NCI-H146 treated with DMSO at 0.1 percent for 48 hours (cell line): ENCODE measurements at regions not wholly inside any gene's neighbourhood (a gene's known extent, or its start where the extent isn't known, plus 50 kb on each side); places are given as distances from the start of the nearest gene placed in this dataset.
"Not testable (repeated sequence)": the region's sequence is repeated elsewhere in the genome, so short reads cannot be mapped to it uniquely, and the experiment has no call there.

Experiments used
- DNase-seq: peaks from one replicate; lab custom pipeline; 2025; ENCODE audit not compliant: unreplicated experiment; lab: John Stamatoyannopoulos, UW

DNA sequence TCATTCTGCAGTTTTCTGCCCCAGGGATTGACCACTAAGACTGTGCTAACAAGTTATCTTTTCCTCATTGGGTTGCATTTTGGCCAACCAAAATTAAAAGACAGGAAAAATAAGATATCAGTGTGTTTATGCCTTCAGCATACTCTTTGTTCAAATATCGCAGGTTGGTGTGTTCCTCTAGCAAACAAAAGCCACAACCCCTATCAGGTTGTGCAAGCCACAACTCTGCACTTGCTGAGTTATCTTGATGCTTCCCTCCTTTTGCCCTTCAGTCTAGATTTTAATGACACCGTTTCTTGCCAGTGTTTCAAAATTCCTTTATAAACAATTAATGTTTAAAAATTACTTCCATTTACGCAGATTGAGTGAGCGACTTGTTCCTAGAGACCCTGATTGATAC, 1164.2 kb downstream of the NSUN3 start:
- no peak for DNase-seq

DNA sequence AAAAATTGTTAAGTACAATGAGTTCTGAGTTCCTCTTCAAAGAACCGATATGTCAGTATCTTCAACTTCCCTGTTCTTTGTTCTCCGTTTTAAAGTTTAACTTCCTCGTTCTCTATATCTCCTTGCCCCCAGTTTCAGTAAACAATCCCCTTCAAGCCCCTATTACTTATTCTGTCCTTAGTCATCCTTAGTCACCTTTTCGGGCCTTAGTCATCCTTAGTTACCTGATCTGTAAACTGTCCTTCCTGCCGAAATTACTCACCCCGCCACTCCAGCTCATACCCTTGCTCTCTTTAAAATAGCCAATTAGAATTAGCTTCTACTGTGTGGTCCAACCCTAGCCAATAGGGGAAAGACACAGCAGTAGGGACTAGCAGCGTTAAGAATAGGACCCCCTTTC, 1165.6 kb downstream of the NSUN3 start:
- DNase-seq = no peak

DNA sequence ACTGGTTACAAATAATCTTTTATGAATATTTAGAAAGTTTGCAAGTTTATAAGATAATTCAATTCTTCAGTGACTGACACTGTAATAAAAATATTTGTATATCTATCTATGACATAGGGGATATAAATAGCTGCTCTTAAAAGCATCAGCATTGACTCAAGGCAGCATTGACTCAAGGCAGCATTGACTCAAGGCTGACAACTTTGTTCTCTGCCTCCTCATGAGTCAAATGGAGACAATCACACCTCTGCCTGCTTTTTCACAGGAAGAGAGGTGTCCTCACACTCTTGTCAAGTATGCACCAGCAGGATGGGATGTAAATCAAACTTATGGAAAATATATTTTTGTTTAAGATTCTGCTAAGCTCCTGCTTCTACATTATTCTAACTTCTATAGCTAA, 1173.1 kb downstream of the NSUN3 start:
- no peak for DNase-seq

DNA sequence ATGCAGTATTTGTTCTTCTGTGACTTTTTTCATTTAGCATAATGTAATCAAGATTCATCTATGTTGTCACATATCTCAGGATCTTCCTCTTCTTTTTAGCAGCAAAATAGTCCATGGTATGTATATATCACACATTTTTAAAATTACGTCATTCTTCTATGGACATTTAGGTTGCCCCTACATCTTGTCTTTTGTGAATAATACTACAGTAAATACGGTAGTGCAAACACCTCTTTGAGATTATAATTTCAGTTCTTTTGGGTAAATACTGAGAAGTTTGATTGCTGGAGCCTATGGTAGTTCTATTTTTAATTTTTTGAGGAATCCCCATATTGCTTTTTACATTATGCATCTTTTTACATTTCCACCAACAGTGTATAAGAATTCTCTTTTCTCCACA, 1174.9 kb downstream of the NSUN3 start:
- DNase-seq = no peak

DNA sequence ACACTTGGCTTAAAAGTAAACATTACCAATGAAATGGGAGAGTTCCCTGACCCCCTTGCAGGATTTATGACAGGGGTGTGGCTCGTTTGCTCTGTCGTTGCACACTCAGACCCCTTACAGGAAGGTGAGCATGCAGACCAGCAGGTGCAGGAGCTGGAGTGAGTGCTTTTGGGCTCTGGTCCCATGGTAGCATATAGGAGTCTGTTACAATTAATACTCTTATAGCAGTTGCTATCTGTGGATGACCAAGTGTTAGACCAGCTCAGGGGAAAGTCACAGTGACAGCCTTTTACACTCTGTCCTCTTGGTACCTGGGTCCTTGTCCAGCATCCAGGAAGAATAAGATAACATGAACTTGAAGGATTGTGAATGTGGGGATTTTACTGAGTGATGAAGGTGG, 1177.5 kb downstream of the NSUN3 start:
- DNase-seq = no peak

DNA sequence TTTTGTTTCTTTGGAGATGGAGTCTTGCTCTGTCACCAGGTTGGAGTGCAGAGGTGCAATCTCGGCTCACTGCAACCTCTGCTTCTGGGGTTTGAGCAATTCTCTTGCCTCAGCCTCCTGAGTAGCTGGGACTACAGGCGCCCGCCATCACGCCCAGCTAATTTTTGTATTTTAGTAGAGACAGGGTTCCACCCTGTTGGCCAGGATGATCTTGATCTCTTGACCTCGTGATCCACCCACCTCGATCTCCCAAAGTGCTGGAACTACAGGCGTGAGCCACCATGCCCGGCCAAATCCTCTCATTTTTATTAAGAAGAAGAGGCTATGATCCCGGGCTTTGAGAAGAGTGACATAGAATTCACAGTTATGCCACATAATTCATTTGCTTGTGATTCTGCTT, 1178.4 kb downstream of the NSUN3 start:
- DNase-seq = not testable (repeated sequence)

DNA sequence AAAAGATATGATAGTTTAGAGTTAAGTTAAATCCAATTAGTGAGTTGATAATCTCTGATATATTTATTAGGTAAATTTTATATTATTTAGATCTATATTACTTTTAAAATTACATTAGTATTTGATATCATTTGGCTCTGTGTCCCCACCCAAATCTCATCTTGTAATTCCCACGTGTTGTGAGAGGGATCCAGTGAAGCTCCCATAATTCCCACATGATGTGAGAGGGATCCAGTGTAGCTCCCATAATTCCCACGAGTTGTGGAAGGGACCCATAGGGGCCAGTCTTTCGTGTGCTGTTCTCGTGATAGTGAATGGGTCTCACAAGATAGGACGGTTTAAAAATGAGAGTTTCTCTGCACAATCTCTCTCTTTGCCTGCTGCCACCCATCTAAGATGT, 1183.6 kb downstream of the NSUN3 start:
- DNase-seq = no peak

DNA sequence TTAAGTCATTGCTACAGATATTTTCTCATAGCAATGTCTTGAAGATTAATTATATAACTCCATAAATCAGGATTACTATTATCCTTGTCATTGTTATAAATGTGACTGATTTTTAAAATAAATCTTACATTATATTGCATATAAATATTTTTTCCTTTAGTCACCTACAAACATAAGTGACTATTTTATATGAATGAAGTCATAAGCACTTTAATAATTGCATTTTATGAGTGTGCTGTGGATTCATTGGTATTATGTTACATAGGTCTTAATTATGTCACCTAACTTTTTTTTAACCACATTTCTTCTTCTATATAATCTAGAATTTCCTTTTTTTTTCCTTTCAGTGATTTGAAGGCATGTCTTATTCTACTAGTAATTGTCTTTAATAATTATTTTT, 1191.2 kb downstream of the NSUN3 start:
- no peak for DNase-seq

DNA sequence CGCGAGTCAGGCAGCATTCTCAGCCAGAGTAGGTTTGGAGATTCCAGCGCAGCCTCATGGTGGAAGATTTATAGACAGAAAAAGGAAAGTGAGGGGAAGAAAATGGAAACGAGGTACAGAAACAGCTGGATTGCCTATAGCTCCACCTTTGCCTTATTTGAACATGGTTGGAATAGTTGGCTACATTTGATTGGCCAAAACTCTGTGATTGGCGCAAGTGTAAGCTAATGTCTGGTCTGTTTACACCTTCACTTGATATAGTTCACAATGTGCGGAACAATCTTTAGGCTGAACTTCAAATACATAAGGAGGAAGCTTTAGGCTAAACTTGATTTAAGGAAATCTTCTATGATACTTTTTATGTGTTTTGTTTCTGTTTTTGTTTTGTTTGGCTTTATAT, 1191.9 kb downstream of the NSUN3 start:
- DNase-seq = no peak

DNA sequence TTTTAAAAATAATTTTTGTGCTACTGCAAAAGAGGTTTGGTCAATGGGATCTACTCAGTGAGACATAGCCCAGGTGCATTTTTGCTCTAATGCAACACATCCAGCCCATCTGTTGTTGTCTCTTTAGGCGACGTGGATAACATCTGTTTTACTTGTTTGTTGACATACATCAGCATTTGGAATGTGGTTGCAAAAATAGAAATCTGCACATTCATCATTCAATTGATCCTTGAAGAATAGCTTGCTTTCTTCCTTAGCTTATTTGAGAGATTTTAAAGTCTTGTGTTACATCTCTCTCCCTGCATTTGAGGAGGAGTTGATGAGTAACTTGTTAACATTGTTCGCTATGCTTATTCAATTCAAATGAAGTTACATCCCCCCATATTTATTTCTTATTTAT, 1202.3 kb downstream of the NSUN3 start:
- DNase-seq = no peak

DNA sequence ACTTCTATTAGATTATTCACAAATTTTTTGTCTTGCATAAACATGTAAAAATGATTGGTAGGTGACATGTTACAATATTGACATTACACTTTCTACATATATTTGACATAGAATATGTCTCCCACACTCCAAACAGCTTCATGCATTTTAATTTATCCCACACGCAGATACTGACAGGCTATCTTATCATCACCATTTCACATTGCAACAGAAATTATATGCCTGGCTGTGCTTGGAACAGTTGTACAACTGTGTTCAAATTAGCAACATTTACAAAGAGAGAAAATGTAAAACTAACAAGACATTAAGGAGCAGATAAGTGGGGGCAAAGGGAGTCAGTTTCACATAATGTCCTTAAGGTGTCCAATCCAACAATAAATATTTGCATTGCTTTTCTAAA, 1208.5 kb downstream of the NSUN3 start:
- no peak for DNase-seq

DNA sequence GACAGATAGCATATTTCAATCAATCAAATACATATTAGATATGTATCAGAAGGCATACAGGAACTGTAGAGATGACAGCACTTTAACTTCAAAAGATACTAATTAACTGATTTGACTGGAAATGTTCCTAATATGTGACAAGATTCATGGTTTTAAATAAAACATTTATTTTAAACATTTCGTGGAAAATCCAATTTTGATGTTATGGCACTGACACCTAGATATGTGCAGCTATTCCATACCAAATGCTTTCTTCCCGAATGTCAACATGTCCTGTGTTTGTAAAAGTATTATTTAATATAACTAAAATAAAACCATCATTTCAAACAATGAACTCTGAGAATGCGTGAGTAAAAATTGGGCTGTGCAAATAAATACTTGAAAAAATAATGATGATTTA, 1209.3 kb downstream of the NSUN3 start:
- no peak for DNase-seq

DNA sequence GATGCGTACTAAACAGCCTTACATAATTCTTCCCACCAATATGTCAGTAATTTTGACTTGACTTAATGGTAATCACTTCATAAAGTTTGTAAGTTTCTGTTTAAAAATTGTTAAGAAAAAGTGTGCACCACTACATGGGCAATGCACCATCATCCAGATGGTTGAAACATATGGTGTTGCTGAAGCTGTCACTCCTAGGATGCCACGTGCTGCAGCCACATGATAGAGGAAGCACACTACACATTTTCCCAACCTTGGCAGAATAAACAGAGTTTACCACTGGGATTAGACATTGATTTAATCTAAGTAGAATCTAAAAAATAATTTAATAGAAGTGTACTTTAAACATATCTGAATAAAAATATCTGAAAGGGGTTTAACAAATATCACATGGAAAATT, 1209.9 kb downstream of the NSUN3 start:
- no peak for DNase-seq

DNA sequence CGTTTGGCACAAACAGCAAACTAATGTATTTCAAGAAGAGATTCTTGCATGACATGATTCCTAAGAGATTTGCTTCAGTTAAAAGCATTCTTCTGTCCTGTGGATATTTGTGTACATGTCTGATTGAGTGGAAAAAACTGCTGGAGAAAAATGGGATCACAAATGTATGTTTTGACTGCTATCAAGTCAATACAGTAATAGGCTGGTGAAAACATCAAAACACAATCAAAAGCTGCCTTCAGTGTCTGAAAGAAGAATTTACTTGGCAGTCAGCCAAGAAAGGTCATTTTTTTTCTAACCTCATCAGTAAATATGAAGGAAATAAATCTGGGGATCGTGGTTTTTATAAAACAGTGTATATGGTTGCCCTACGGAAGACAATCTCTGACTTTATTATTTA, 1214.8 kb downstream of the NSUN3 start:
- no peak for DNase-seq

DNA sequence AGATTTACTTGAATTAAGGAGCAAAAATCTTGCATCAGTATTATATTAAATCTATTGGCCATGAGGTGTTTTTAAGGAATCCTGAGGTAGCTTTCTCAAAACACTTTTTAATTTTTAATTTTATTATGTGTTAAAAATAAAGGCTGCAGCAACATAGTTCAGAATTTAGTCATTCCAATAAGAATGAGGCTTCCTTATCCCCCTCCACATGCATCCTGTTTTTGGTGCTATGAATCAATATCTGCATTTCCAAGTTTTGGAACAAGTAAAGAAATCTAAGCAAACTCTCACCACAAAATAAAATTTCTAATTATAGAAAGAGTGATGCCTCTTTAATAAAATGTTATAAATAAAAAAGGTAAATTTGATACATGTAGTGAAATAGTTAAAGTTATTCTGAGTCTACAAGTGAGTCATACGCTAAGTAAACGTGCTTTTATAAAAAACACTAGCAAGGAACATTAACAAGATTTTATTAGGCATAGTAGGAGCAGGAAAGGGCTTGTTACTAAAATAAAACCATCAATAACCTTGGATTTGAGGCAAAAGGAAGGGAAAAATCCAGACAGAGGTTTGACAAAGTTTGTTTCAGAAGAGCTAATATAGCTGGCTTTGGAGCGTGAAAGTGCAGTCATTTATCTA, 1218.0 kb downstream of the NSUN3 start:
- no peak for DNase-seq

DNA sequence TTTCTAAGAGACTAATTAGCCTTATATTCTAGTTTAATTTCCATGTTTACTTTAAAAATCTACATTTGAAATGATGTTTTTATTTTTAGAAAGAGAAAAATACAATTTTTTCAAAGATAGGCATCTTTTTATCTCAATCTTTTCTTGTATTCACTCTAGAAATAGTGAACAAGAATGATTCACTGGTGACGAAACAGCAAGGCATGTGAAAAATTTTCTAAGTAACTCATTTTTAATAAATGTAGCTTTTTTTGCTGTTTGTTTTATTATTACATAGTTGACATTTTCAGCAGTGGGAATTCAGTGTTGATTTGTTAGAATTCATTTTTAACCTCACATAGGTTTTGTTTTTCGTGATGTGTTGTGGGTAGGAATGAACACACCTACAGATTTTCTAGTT, 1226.4 kb downstream of the NSUN3 start:
- DNase-seq = no peak

DNA sequence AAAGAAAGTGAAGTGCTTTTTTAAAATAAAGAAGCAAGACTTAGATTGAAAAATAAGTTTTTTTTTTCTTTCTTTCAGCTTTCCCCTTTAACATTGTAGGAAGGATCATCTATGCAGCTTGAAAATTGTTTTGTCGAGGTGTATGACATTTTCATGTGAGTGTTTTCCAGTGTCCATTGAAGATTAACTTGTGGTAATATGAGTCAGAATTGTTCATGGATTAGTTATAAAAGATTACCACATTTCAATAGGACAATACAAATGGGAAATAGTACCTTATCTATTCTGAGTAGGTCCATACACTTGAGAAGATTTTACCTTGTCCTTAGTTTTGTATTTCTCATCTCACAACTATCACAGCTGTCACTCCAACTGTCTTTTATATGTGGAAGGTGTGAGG, 1234.7 kb downstream of the NSUN3 start:
- no peak for DNase-seq

DNA sequence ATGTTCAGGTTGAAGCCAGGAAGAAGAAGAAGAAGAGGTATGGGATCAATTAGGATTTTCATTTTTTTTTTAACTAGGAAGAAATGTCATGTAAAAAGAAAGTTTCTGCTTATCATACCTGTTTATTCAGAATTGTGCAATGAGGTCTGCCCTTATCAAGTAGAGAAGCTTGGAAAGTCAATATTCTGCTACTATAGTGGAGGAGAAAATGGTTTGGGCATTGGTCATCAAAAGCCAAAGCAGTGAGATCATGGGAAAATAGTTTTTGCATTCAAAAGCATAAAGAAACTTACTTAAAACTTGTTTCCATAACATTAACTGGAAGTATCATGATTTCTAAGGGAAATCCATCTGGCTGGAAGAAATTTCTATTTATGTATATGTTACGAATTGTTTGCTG, 1239.2 kb downstream of the NSUN3 start:
- no peak for DNase-seq

DNA sequence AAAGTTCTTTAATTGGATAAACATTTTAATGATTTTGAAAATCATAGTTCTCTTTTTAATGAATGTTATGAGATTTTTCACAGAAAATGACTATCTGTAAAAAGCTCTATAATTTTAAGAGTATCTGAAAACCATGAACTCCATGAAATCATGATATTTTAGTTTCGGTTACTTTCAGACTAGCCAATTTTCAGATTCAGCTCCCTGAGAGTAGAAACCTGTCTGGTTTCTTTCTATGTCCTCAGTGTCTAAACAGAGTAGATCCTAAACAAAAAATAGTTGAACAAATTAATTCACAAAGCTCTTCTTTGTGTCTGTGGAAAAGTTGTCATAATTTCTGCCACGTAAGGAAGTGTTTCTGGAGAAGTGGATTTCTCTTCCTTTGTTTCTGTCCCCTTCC, 1247.7 kb downstream of the NSUN3 start:
- DNase-seq = no peak

DNA sequence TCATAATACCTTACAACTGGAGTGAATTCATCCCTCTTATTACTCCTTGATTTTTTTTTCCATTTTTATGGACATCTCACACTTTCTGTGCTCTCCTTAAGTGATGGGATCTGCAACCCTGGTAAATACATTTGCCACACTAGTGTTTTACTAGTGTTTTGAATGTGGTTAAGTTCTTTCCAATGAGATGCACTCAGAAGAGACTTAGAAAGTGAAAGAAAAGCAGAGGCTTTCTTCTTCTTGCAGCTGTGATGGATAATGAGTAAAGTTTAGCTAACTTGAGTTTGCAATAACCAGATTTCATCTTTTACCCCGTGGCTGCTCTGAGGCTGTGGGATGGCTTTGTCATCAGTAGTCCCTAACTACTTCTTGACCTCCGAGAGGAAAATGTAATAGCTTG, 1248.4 kb downstream of the NSUN3 start:
- no peak for DNase-seq

DNA sequence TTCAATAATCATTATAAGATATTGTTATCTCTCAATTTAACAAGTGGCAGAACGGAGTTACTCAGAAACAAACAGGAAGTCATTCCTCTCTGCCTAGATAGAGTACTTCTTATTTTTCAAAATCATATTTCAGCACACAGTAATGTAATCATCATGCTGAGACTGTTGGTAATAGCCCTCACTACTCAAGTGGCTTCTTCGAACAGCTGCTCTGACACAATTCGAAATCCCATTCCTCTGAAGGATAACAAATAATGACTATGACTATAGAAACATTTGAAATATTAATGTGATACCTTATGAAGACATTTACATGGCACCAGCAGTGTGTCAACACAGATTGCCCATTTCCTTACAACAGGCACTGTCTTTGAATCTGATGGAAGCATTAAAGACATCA, 1249.8 kb downstream of the NSUN3 start:
- DNase-seq = no peak

DNA sequence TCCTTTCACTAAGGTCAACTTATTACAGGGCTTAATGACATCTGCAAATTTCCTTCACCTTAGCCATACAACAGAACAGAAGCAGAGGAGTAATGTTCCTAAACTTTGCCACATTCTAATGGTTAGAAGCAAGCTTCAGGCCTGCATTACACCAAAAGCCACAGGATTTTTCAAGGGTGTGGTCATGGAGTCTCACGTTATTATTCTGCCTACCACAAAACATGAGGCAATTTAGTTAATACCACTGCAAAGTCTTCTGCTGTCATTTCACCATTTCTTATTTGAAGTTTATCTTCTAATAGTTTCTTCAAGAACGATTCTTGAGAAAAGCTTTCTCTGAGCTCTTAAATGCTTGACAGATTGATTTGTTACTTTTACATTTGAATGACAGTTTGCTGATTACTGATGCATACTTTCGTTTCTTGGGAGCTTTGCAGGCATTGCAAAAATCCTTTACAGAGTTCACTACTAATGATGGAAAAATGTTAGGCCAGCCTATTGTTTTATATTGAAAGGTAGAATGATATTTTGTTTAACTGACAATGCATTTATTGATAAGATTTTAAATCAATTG, 1257.1 kb downstream of the NSUN3 start:
- DNase-seq = no peak

DNA sequence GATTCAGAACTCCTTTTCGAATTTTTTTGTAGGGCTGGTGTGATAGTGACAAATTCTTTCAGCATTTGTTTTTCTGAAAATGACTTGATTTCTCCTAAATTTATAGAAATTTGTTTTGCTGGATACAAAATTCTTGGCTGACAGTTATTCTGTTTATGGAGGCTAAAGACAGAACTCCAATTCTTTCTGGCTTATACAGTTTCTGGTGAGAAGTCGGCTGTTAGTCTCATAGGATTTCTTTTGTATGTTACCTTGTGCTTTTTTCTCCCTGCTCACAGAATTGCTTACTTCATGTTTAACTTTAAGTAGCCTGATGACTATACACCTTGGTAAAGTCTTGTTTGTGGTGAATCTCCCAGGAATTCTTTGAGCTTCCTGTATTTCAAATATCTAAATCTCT, 1264.6 kb downstream of the NSUN3 start:
- no peak for DNase-seq
